ENCODE measurements at regions not wholly inside any gene's neighbourhood (a gene's known extent, or its start where the extent isn't known, plus 50 kb on each side); places are given as distances from the start of the nearest gene placed in this dataset.

- POLR2A ChIA-PET: no interaction called here
- CTCF ChIA-PET: interaction anchor here (2.0 kb wide), 1 partner anchor 29 kb away, joined by 9 read pairs; no protein-coding TSS in a partner anchor
- no peaks in the 10 kb centered on the region for H3K9me3 ChIP-seq
- no peaks in the 10 kb centered on the region for H3F3A ChIP-seq (replicated peaks; ENCODE audit: insufficient read depth)
- no peak overlapping the region for H3K9ac ChIP-seq
- H2AFZ ChIP-seq (ENCODE audit: low read depth): no peak overlapping the region
- no peak overlapping the region for H3K4me2 ChIP-seq
- no peak overlapping the region for H3K4me3 ChIP-seq (ENCODE audit: low read depth in 2 of 2, low read length in 1 of 2)
- H3K36me3 ChIP-seq (replicated peaks in 1 of 2; ENCODE audit: control insufficient read depth in 1 of 2, insufficient read depth in 2 of 2, low read length in 1 of 2): no peaks in the 10 kb centered on the region
- H4K20me1 ChIP-seq (ENCODE audit: insufficient read depth): no peaks in the 10 kb centered on the region
- no peaks in the 10 kb centered on the region for H3K9me2 ChIP-seq
- H3K4me1 ChIP-seq (ENCODE audit: control insufficient read depth in 1 of 2, insufficient read depth in 2 of 2, low read depth in 1 of 2, low read length in 1 of 2): no peaks in the 10 kb centered on the region
- 67% methylated on average over 3 of the region's 18 CpGs for WGBS (ENCODE audit: low lambda C conversion rate)
- no peaks in the 10 kb centered on the region for H3K79me2 ChIP-seq (ENCODE audit: insufficient read depth)
- TF ChIP-seq REST (IDR thresholded peaks at IDR 0.05; ENCODE audit: low read depth, low read length): no peak
- TF ChIP-seq TAF1 (IDR thresholded peaks at IDR 0.05; ENCODE audit: borderline replicate concordance, low read depth, low read length): no peak
- no peak for TF ChIP-seq YY1 (IDR thresholded peaks at IDR 0.05; ENCODE audit: low read depth)
- TF ChIP-seq MEF2A (IDR thresholded peaks at IDR 0.05; ENCODE audit: borderline replicate concordance, low read depth): no peak
- no peak for TF ChIP-seq MXI1 (IDR thresholded peaks at IDR 0.05; ENCODE audit: low read depth, low read length)
- no peak for TF ChIP-seq TEAD4 (IDR thresholded peaks at IDR 0.05; ENCODE audit: borderline replicate concordance, insufficient read depth)
- TF ChIP-seq JUND (IDR thresholded peaks at IDR 0.05): no peak
- no peak for TF ChIP-seq RAD21 (IDR thresholded peaks at IDR 0.05; ENCODE audit: low read length)
- TF ChIP-seq TCF12 (IDR thresholded peaks at IDR 0.05): no peak
- no peak for TF ChIP-seq EZH2phosphoT487 (IDR thresholded peaks at IDR 0.05; ENCODE audit: borderline replicate concordance, low read depth)
- TF ChIP-seq NRF1 (IDR thresholded peaks at IDR 0.05; ENCODE audit: low read depth, low read length): no peak
- no peak for TF ChIP-seq USF2 (IDR thresholded peaks at IDR 0.05; ENCODE audit: borderline replicate concordance, low read depth, low read length)
- TF ChIP-seq FOXM1 (IDR thresholded peaks at IDR 0.05; ENCODE audit: low read depth): no peak
- no peak for TF ChIP-seq RFX5 (IDR thresholded peaks at IDR 0.05; ENCODE audit: low read length)
- TF ChIP-seq, protein P1, sequence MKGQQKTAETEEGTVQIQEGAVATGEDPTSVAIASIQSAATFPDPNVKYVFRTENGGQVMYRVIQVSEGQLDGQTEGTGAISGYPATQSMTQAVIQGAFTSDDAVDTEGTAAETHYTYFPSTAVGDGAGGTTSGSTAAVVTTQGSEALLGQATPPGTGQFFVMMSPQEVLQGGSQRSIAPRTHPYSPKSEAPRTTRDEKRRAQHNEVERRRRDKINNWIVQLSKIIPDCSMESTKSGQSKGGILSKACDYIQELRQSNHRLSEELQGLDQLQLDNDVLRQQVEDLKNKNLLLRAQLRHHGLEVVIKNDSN (IDR thresholded peaks at IDR 0.05; ENCODE audit: borderline replicate concordance, low read depth): no peak
- TF ChIP-seq GABPA (IDR thresholded peaks at IDR 0.05; ENCODE audit: low read depth): no peak
- TF ChIP-seq RCOR1 (IDR thresholded peaks at IDR 0.05; ENCODE audit: low read length): no peak
- no peak for TF ChIP-seq MAX (IDR thresholded peaks at IDR 0.05; ENCODE audit: low read depth)
- TF ChIP-seq ZBTB33 (IDR thresholded peaks at IDR 0.05; ENCODE audit: borderline replicate concordance, low read depth): no peak
- DNase-seq: no peak
- H3K27me3 ChIP-seq (ENCODE audit: insufficient read depth): no peaks in the 10 kb centered on the region
- H3K27ac ChIP-seq (ENCODE audit: low read depth in 2 of 2, low read length in 1 of 2): no peak overlapping the region
These were observed 1123.8 kb upstream of the CDH6 start for GRCh38 chr5:30069441-30070263.

Data from SK-N-SH (cell line).